HG03175 (cell line): ENCODE measurements at regions not wholly inside any gene's neighbourhood (a gene's known extent, or its start where the extent isn't known, plus 50 kb on each side); places are given as distances from the start of the nearest gene placed in this dataset.

Source experiments
- ATAC-seq: cut with Tn5 transposase; IDR thresholded peaks from one replicate; pipeline ENCODE4 v1.9.1; 2021; ENCODE audit warnings: mild to moderate bottlenecking, moderate library complexity; ENCODE audit not compliant: unreplicated experiment

DNA sequence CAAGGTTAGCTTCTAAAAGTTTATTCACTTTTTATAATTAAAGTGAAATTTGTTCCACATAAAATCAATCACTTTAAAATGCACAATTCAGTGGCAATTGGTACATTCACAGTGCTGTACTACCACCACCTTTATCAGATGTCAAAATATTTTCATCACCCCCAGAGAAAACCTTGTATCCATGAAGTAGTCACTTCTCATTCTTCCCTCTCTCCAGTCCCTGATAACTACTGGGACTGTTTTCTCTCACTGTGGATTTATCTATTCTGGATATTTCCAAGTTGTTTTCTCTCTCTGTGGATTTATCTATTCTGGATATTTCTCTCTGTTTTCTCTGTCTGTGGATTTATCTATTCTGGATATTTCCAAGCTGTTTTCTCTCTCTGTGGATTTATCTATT, 435.4 kb upstream of the CNTNAP2 start:
- ATAC-seq = no peak

DNA sequence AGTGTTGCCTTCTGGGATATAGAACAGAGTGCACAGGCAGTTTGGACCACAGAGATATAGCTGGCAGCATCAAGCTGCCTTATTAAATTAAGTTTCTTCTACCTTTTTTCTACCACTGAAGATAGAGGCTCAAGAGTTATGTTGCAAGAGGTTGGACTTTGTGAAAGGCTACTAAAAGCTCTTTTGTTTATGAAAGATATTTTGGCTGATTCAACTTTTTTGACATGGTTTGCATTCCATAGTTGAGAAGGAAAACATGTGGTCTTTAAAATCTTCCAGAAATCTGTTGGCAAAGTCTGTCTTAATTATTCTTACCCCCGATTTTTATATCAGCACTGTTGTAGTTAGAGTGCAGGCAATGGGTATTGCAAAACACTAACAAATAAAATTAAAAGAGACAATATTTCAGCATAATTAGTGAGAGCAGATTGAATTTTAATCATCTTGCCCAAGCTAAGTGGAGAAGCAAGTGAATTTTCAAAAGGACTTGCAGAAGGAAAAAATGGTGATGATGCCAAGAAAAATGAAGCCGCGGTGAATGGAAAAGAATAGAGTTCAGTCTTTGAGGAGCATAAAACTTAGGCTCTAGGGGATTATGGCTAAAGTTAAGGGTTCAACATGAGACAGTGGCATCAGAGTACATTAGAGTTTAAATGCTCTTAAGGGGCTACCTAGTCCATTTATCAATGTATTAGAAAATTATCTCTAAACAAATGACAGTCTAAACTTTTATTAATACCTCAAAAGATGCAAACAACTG, 450.9 kb upstream of the CNTNAP2 start:
- no peak for ATAC-seq

DNA sequence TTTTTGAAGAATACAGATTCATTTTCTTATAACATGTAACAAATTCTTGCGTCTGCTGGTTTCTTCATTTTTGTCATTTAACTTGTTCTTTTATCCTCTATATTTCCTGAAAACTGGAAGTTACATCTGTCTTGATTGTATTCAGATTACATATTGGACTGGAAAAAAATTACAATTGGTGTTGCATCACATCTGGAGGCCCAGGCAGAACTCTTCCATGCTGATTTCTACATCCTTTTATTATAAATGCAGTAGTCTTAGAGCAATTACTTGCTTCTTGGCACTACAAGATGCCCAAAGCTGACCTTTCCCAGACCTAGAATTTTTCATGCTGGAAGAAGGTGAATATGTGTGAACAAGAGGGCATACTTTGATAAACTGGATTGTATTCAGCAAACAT, 460.9 kb upstream of the CNTNAP2 start:
- ATAC-seq = no peak

DNA sequence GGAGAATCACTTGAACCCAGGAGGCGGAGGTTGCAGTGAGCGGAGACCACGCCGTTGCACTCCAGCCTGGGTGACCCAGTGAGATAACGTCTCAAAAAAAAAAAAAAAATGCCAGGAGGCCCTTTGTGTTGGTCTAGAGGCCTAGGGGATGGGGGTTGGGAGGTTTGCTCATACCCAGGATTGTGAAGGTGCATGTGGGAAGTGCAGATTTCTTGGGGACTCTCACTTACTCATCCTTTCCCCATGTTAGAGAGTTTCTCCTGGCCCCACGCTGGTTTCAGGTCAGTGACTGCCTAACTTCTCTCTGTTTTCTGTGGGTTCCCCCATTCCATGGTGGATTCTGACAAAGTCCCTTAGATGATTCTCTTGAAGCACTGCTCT, 471.5 kb upstream of the CNTNAP2 start:
- ATAC-seq = no peak

DNA sequence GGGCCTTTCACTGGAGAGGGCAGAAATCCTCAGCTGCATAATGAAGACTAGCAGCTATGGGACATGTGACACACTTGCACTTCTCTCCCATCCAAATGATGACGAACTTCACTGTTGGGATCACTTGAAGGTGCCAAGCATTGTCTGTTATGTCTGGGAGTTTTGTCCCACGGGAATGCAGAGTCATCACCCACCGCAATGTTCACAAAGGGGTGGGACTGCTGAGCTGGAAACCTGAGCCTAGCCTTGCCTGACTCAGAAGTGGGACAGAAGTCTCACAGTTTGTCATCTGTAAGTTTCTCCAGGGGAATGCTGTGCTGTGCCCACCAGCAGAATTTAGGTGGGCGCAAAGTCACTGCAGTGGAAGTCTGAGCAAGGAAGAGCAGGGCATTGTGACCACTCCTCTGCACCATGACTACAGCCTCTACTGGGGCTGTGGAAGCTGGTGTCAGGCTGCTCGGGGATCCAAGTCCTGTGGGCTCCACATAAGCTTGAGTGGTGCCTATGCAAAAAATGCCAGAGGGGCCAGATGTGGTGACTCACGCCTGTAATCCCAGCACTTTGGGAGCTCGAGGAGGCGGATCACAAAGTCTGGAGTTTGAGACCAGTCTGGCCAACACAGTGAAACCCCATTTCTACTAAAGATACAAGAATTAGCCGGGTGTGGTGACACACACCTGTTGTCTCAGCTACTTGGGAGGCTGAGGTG, 472.0 kb upstream of the CNTNAP2 start:
- no peak for ATAC-seq

DNA sequence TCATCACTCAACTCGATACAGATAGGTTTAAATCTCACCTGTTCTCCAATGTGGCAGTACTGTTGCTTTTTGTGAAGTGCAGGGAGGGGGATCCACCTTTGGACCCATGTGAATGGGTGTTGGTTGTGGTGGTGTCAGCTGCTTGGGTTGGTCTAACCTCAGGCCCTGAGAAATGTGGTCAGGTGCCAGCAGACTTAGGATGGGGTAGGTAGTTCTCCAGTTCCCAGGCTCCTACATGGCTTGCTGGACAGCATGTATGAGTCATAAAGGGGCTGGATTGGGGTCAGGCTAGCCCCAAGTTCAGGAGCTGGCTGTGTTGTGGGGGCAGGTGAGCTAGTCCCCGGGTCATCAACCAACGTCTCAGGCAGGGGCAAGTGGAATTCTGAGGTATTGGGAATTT, 472.6 kb upstream of the CNTNAP2 start:
- ATAC-seq = no peak

DNA sequence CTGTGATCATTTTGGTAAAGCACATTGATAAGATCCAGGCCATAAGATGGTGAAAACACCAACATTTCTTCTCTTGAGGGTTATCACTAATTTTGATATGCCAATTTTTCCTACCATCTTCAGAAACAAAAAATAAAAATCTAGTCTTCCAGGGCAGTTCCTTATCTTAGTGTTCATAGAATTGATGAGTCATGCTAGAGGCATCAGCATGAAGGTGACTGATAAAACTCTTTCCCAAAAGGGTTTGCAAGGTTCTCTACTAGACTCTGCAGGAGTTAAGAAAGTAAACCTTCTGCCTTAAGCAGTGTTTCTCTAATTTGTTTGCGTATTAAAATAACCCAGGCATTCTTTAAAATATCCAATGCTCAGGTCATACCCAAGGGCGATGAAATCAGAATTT, 483.1 kb upstream of the CNTNAP2 start:
- no peak for ATAC-seq

DNA sequence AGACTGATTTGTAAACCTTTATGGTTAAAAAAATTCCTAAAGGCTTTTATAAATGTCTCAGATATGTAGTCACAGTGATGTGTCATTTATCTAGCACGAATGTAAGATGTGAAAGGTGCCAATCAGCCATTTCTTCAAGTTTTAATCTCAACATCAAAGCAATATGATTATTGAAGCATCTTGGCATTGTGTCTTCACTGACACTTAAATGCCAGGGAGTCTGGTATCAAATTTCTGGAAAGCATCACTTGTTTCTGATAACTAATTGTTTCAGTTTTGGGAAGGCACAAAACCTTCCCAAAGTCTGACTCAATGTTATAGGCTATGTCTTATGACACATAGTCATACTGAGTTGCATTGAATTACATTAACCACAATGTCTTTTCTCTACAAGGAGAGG, 492.0 kb upstream of the CNTNAP2 start:
- ATAC-seq = no peak

DNA sequence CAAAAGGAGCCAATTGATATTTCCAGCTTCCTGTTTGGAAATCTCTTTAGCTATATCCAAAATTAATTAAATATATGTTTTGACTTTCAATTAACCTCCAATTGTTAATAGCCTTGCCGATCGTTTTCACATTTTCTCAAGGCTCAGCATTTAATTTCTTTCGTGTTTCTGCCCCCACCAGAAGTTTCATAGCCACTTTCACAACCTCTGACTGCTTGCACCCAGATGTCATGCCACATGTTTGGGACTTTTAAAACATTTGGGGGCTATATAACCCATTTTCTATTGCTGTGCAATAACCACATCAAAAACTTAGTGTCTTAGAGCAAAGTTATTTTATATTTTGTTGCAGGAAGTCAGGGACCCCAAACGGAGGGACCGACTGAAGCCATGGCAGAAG, 510.6 kb upstream of the CNTNAP2 start:
- ATAC-seq = no peak

DNA sequence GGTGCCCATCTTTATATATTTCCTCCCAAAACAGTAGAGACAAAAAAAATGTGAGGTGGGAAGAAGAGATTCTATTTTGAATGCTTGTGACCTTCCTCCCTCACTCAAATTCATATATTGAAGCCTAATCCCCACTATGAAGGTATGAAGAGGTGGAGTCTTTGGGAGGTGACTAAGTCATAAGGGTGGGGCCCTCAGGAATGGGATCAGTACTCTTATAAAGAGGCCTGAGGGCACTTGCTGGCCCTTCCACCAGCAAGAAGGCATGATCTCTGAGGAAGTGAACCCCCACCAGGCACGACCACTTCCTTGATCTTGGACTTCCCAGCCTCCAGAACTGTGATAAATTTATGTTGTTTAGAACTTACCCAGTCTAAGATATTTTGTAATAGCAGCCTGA, 517.2 kb upstream of the CNTNAP2 start:
- ATAC-seq = no peak

DNA sequence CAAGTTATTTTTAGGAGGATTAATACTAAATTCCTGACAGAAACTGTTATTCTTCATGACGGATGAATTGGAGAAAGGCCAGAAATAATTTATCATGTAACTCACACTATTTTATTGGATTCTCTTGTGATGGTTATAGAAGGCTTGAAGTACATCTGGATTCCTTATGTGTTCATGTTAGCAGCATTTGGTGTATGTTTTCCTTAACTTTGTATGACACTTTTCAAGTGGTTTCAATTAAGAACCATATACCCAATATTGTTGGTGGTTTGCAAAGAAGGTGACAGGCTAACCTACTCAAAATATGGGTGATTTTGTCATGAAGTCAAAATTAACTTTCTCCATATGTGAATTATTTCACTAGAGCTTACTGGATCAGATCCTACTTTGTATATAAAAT, 532.2 kb upstream of the CNTNAP2 start:
- no peak for ATAC-seq

DNA sequence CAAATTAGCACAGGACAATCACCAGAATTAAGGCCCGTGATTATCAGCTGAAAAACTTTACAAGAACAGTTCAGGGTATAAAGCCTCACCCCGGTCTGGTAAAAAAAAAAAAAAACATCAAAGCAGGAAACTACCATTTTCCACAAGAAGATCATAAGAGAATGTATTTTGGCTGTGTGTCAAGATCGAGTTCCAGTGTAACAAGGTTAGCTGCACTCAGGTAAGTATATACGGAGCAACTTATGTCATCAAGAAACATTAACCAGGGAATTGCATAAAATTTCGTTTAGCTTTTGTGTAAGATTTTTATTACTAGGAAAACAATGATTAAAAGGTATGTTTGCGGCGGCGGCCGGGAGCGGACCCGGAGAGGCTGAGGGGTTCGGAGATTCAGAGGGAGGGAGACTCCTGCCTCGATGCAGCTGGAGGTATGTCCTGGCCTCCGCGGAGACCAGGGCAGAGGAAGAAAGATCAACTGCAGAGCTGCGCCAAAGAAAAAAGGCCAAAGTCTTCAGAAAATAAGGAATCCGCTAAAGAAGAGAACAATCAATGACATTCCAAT, 533.8 kb upstream of the CNTNAP2 start:
- no peak for ATAC-seq

DNA sequence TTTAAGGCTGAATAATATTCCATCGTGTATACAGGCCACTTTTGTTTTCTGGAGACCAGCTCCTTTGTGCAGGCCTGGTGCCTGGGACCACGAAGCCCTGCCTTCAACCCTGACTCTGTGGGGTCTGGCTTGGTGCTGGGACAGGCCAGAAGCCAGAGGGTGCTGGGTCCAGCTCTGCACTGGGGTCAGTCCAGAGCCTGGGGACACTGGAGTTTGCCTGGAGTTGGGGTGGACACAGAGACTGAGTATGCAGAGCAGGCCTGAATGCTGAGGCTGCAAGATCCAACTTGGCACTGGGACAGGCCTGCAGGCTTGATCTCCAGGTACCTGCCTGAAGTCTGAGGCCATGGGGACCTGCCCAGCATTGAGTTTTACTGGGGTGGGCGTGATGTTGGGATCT, 558.8 kb upstream of the CNTNAP2 start:
- ATAC-seq = no peak

DNA sequence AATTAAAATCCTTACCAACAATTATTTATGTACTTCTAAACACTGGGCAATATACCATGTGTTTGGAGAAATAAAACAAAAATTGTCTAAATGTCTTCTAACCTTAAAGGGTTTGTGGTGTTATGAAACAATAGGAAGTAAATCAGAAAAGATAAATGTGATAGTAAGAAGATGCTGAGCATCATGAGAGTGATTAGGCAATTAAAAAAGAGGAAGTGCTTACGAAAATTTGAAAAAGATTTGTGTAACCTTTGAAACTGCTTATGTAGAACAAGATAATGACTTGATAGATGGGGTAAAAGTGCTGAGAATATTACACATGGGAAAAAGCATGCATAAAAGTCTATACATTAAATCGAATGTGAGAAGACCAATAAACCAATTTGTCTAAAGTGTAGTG, 573.4 kb upstream of the CNTNAP2 start:
- ATAC-seq = no peak

DNA sequence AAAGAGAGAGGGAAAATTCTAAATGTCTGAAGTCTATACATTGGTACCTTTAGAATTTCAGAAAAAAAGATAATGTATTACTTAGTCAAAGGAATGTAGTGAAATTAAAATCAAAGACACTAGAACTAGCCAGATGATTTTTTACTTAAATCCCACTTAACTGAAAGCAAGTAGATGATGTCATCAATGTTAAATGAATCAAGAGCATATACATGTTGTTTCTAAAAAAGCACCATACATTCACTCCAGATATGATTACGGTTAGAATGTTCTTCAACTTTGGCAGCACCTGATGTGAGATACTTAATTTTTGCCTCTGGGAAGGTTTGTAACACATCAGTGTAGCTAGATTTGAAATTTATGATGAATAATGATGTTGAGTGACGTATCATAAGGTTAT, 576.7 kb upstream of the CNTNAP2 start:
- no peak for ATAC-seq

DNA sequence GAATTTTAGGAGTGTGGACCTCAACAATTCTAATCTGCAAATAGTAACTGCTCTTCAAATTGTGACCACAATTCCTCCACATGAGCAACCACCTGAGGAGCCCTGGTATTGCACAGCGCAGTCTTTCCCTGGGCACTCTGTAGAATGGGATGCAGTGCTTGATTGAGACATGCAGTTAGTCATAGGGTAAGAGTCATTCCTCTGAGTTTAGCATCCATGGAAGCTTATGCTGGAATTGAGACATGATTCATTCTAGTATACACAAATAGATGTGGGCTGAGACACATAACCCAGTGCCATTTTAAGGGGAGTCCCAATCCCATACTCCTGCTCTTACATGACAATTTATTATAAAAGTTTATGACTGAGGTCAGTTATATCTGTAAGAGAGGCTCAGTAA, 582.3 kb upstream of the CNTNAP2 start:
- no peak for ATAC-seq

DNA sequence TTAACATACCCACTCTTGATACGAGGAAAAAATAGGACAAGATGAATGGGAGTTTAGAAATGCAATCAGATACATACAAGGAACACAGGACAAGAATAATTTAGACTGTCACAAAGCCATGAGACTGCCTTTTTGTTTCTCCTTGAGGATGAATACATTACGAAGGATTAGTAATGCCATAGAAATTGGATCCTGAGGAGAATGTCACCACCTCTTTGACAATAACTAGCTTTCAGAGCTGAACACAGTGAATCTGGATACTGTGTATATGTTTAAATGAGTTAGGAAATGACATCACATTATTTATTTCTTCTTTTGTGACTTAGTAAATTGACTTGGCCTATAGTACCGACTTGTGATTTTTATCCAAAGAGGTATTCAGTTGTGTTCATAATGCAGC, 596.3 kb upstream of the CNTNAP2 start:
- ATAC-seq = no peak

DNA sequence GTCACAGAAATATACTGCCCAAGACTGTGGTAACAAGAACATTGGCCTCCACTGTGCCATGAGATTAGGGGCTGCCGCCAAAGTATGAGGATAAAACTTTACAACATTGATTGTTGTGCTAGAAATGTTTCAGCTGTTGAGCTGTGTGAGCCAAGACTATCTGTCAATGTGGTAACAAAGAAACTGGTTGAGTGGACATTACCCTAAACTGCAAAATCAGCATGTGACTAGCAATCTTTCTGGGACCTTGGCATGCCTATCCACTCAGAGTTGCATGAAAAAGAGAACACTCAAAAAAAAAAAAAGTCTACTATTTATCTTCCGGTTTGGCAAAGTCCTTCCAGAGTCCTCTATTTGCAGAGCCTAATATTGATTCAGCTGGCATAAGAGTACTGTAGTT, 605.6 kb upstream of the CNTNAP2 start:
- ATAC-seq = no peak

DNA sequence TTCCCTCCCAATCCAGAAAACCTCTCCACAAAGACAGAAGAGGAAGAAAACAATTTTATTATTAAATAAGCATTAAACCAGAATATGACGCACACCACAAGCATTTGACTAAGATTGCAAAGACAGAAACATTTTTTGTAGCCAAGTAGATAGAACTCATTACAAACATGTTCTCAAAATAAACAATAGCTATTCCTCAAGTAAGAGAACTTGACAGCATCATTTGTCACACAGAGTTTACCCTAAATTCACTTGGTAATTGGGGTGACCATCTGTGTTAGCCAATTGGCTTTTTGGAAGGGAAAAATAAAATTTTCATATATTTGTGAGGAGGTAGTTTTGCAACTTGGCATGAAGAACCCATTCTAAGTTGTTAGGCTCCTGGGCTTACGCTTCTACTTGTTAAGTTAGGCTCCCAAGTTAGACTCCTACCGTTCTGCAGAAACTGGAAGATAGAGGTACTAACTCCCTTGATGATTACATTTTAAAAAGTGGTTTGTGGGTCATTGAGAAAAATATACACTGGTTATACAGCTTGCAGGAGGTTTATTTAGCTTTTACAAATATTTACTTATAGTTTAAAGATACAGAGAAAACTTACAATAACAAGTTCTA, 618.6 kb upstream of the CNTNAP2 start:
- ATAC-seq = no peak

DNA sequence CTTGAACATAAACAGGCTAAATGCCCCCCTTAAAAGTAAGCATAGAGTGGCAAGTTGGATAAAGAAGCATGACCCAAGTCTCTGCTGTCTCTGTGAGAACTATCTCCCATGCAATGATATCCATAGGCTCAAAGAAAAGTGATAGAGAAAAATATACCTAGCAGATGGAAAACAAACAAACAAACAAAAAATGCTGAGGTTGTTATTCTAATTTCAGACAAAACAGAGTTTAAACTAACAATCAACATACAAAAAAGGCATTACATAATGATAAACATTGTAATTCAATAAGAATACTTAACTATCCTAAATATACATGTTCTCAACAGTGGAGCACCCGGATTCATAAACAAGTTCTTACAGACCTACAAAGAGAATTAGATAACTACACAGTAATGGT, 626.2 kb upstream of the CNTNAP2 start:
- no peak for ATAC-seq

DNA sequence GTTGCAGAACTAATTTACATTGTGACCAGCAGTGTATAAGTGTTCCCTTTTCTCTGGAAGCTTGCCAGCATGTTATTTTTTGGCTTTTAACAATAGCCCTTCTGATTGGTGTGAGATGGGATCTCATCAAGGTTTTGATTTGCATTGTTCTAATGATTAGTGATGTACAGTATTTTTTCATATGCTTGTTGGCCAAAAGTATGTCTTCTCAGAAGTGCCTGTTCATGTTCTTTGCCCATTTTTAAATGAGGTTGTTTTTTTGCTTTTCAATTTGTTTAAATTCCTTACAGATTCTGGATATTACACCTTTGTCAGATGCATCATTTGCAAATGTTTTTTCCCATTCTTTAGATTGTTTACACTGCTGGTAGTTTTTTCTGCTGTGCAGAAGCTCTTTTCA, 627.0 kb upstream of the CNTNAP2 start:
- ATAC-seq = no peak

DNA sequence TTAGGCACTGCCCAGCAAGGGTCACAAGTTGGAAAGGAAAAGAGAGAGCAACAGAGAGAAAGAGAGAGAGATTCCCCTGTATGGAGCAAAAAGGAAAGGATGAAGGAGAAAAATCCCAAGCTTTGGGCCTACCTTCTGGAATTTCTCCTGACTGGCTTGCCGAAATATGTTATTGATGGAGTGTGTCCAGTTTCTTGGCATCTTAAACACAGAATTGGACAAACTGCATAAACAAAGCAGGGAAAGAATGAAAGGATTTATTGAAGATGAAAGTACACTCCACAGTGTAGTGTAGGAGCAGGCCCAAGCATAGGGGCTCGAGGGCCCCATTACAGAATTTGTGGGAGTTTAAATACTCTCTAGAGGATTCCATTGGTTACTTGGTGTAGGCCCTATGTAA, 627.8 kb upstream of the CNTNAP2 start:
- ATAC-seq = no peak
